H1 (cell line): ENCODE measurements at regions not wholly inside any gene's neighbourhood (a gene's known extent, or its start where the extent isn't known, plus 50 kb on each side); places are given as distances from the start of the nearest gene placed in this dataset.

Experiments used
- CTCF ChIA-PET: fragments of 300-600 bp; sonication (Branson Sonifier 250); formaldehyde crosslinking; loops from one replicate; lab custom pipeline; 2021; ENCODE audit not compliant: partially characterized antibody; lab: Charles Lee
- POLR2A ChIA-PET: fragments of 300-600 bp; sonication (Branson Sonifier 250); formaldehyde crosslinking; loops from one replicate; lab custom pipeline; 2021; ENCODE audit warnings: inconsistent platforms; ENCODE audit not compliant: partially characterized antibody; lab: Charles Lee
- DNase-seq, 2 experiments: peaks; one replicate each; pipeline versions ENCODE4 v3.0.0 to v3.0.0-alpha.2; 2010 to 2022; ENCODE audit warnings: low spot score in 2 of 2, low read depth in 1 of 2, mixed read lengths in 1 of 2
- FAIRE-seq: peaks from 2 replicates; lab custom pipeline; 2011; peaks lifted over from hg19 to GRCh38; lab: Jason Lieb, UNC
- H2AFZ ChIP-seq: 2 replicates; pipeline ENCODE4 v1.8.1; 2012; ENCODE audit warnings: low read length, inconsistent platforms
- H2AK5ac ChIP-seq: 2 replicates; pipeline ENCODE4 v1.6.1; 2013; ENCODE audit warnings: low read depth, low read length
- H2BK120ac ChIP-seq: replicated peaks from 2 replicates; pipeline ENCODE3; 2013; ENCODE audit warnings: low read depth, low read length, inconsistent platforms
- H2BK12ac ChIP-seq: 2 replicates; pipeline ENCODE4 v1.6.1; 2013; ENCODE audit warnings: low read depth, low read length
- H2BK15ac ChIP-seq: 2 replicates; pipeline ENCODE4 v1.6.1; 2013; ENCODE audit warnings: low read length
- H2BK20ac ChIP-seq: 2 replicates; pipeline ENCODE4 v1.6.1; 2013; ENCODE audit warnings: low read length
- H2BK5ac ChIP-seq: 2 replicates; pipeline ENCODE4 v1.6.1; 2013; ENCODE audit warnings: low read depth, low read length
- H3K14ac ChIP-seq: 2 replicates; pipeline ENCODE4 v1.6.1; 2013; ENCODE audit warnings: inconsistent platforms; ENCODE audit not compliant: insufficient read length
- H3K18ac ChIP-seq: 2 replicates; pipeline ENCODE4 v1.6.1; 2013; ENCODE audit warnings: low read length; ENCODE audit errors: extremely low read depth
- H3K23ac ChIP-seq: 2 replicates; pipeline ENCODE4 v1.6.1; 2013; ENCODE audit warnings: inconsistent platforms; ENCODE audit not compliant: insufficient read length
- H3K23me2 ChIP-seq: 2 replicates; pipeline ENCODE4 v1.6.1; 2013; ENCODE audit warnings: low read depth, low read length
- H3K27ac ChIP-seq: 2 replicates; pipeline ENCODE4 v1.6.1; 2011; ENCODE audit warnings: low read depth, low read length, inconsistent platforms
- H3K27me3 ChIP-seq, 4 experiments: replicated peaks in 1 of 4; 1 replicate in 1 of 4; 2 replicates in 3 of 4; pipeline versions ENCODE4 v1.6.1 to v1.8.1; 2011 to 2013; ENCODE audit warnings: low read length in 3 of 4, mild to moderate bottlenecking in 3 of 4, inconsistent platforms in 2 of 4, mixed read lengths in 2 of 4, moderate library complexity in 1 of 4; ENCODE audit not compliant: control insufficient read depth in 3 of 4, insufficient read depth in 3 of 4; ENCODE audit errors: extremely low read depth in 1 of 4
- H3K36me3 ChIP-seq, 4 experiments: 2 replicates each; pipeline versions ENCODE4 v1.6.1 to v1.8.1; 2011 to 2013; ENCODE audit warnings: mild to moderate bottlenecking in 4 of 4, low read length in 3 of 4, moderate library complexity in 2 of 4, control low read depth in 1 of 4, inconsistent platforms in 1 of 4; ENCODE audit not compliant: insufficient read depth in 4 of 4, control insufficient read depth in 2 of 4
- H3K4ac ChIP-seq: replicated peaks from 2 replicates; pipeline ENCODE3; 2013; ENCODE audit warnings: low read length, low read depth, mixed read lengths, inconsistent platforms; ENCODE audit not compliant: insufficient read length
- H3K4me1 ChIP-seq, 4 experiments: replicated peaks in 1 of 4; 1 replicate in 1 of 4; 2 replicates in 3 of 4; pipeline versions ENCODE4 v1.6.1 to v1.8.1; 2011 to 2013; ENCODE audit warnings: low read length in 3 of 4, inconsistent platforms in 2 of 4, mixed read lengths in 1 of 4; ENCODE audit not compliant: insufficient read depth in 4 of 4, control insufficient read depth in 3 of 4
- H3K4me2 ChIP-seq, 2 experiments: 2 replicates each; pipeline versions ENCODE4 v1.6.1 to v1.8.1; 2011 to 2013; ENCODE audit warnings: low read depth in 2 of 2, low read length in 2 of 2, control low read depth in 1 of 2, inconsistent platforms in 1 of 2, mild to moderate bottlenecking in 1 of 2; ENCODE audit not compliant: insufficient read depth in 1 of 2
- H3K4me3 ChIP-seq, 4 experiments: fragments of 200-600, 300-600 bp in 1 of 4; sonication (generic), shearing (Covaris generic), sonication (Bioruptor Twin) in 1 of 4; 2 replicates each; pipeline versions ENCODE4 v1.5.1 to v1.8.1; 2011 to 2016; ENCODE audit warnings: low read length in 4 of 4, low read depth in 3 of 4, control low read depth in 2 of 4, inconsistent platforms in 2 of 4, mild to moderate bottlenecking in 2 of 4, mixed read lengths in 1 of 4, moderate library complexity in 1 of 4; ENCODE audit not compliant: insufficient read depth in 2 of 4; ENCODE audit errors: extremely low read depth in 1 of 4
- H3K56ac ChIP-seq: replicated peaks from 2 replicates; pipeline ENCODE3; 2013; ENCODE audit warnings: low read depth, mild to moderate bottlenecking, mixed read lengths, low read length, inconsistent platforms; ENCODE audit not compliant: insufficient read length
- H3K79me1 ChIP-seq: 2 replicates; pipeline ENCODE4 v1.6.1; 2013; ENCODE audit warnings: low read depth, low read length, control low read depth
- H3K79me2 ChIP-seq, 2 experiments: 2 replicates each; pipeline versions ENCODE4 v1.6.1 to v1.8.1; 2012 to 2013; ENCODE audit warnings: low read length in 2 of 2, mild to moderate bottlenecking in 2 of 2, inconsistent platforms in 1 of 2; ENCODE audit not compliant: insufficient read depth in 2 of 2, control insufficient read depth in 1 of 2
- H3K9ac ChIP-seq, 4 experiments: replicated peaks in 1 of 4; 1 replicate in 1 of 4; 2 replicates in 3 of 4; pipeline versions ENCODE4 v1.6.1 to v1.8.1; 2011 to 2013; ENCODE audit warnings: low read depth in 3 of 4, low read length in 3 of 4, control low read depth in 2 of 4, mild to moderate bottlenecking in 2 of 4, moderate library complexity in 2 of 4, inconsistent platforms in 1 of 4; ENCODE audit errors: extremely low read depth in 1 of 4
- H3K9me3 ChIP-seq, 2 experiments: 2 replicates each; pipeline versions ENCODE4 v1.6.1 to v1.8.1; 2012 to 2013; ENCODE audit warnings: mild to moderate bottlenecking in 2 of 2, moderate library complexity in 2 of 2, control low read depth in 1 of 2, inconsistent platforms in 1 of 2, low read depth in 1 of 2, low read length in 1 of 2, mixed read lengths in 1 of 2; ENCODE audit not compliant: insufficient read depth in 2 of 2
- H4K20me1 ChIP-seq, 2 experiments: replicated peaks in 1 of 2; 2 replicates each; pipeline versions ENCODE3 to v1.8.1; 2011 to 2013; ENCODE audit warnings: inconsistent platforms in 2 of 2, low read length in 2 of 2, mild to moderate bottlenecking in 1 of 2; ENCODE audit not compliant: insufficient read depth in 2 of 2, control insufficient read depth in 1 of 2
- H4K5ac ChIP-seq: 2 replicates; pipeline ENCODE4 v1.6.1; 2013; ENCODE audit warnings: low read length, low read depth, mixed read lengths, inconsistent platforms; ENCODE audit not compliant: insufficient read length
- H4K8ac ChIP-seq: 2 replicates; pipeline ENCODE4 v1.8.0; 2013; ENCODE audit warnings: mild to moderate bottlenecking, moderate library complexity, low read length, inconsistent platforms; ENCODE audit not compliant: insufficient read depth; ENCODE audit errors: extremely low read depth
- H4K91ac ChIP-seq: replicated peaks from 2 replicates; pipeline ENCODE3; 2013; ENCODE audit warnings: low read length, mixed read lengths, inconsistent platforms; ENCODE audit not compliant: insufficient read length
- CEBPB ChIP-seq: IDR thresholded peaks from 2 replicates; pipeline ENCODE4 v1.6.1; 2012; ENCODE audit warnings: low read depth, low read length
- JUN ChIP-seq: IDR thresholded peaks from 2 replicates; pipeline ENCODE4 v1.6.1; 2011; ENCODE audit warnings: low read depth, mild to moderate bottlenecking, improper control_type of control experiment, low read length
- KDM1A ChIP-seq: fragments of 200-600, 300-600 bp; sonication (generic); IDR thresholded peaks from 2 replicates; pipeline ENCODE4 v1.7.1; 2016; ENCODE audit warnings: mild to moderate bottlenecking, low read length, borderline replicate concordance
- NANOG ChIP-seq: IDR thresholded peaks from 2 replicates; pipeline ENCODE4 v1.6.1; 2011; ENCODE audit warnings: low read length, low read depth, mild to moderate bottlenecking, inconsistent platforms; ENCODE audit not compliant: insufficient read depth, poor library complexity, severe bottlenecking
- POLR2A ChIP-seq, 2 experiments: IDR thresholded peaks; 1 replicate in 1 of 2; 2 replicates in 1 of 2; pipeline ENCODE4 v1.6.1; 2011; ENCODE audit warnings: low read depth in 2 of 2, low read length in 2 of 2, mild to moderate bottlenecking in 2 of 2; ENCODE audit errors: control extremely low read depth in 1 of 2
- RAD21 ChIP-seq, 2 experiments: IDR thresholded peaks in 1 of 2; conservative IDR thresholded peaks in 1 of 2; 2 replicates each; pipeline ENCODE4 v1.6.1; 2011; ENCODE audit warnings: low read depth in 2 of 2, low read length in 2 of 2, improper control_type of control experiment in 1 of 2, inconsistent platforms in 1 of 2, mild to moderate bottlenecking in 1 of 2, moderate library complexity in 1 of 2
- SUZ12 ChIP-seq: fragments of 200-600 bp; sonication (generic); IDR thresholded peaks from 2 replicates; pipeline ENCODE4 v1.6.1; 2012; ENCODE audit warnings: mild to moderate bottlenecking, inconsistent platforms, low read length, moderate library complexity, mixed read lengths
- WGBS, 2 experiments: shearing (Covaris generic) in 1 of 2; methylation state at CpG; one replicate each; pipeline versions ENCODE4 v1.1.6 to v1.1.7; 2013 to 2015; ENCODE audit warnings: low lambda C conversion rate in 2 of 2, mixed read lengths in 2 of 2, inconsistent platforms in 1 of 2, low coverage in 1 of 2, missing lambda C conversion rate in 1 of 2; ENCODE audit not compliant: insufficient replicate concordance in 2 of 2, insufficient coverage in 1 of 2, insufficient read length in 1 of 2; ENCODE audit errors: extremely low coverage in 1 of 2, missing lambda C conversion rate in 1 of 2; 5-methylcytosine and 5-hydroxymethylcytosine counted together
- TF ChIP-seq, protein P1 (sequence below): IDR thresholded peaks from 2 replicates; pipeline ENCODE4 v1.6.1; 2011; ENCODE audit warnings: low read length, improper control_type of control experiment

- no peak for FAIRE-seq
- no peak for TF ChIP-seq KDM1A
- TF ChIP-seq, protein P1, sequence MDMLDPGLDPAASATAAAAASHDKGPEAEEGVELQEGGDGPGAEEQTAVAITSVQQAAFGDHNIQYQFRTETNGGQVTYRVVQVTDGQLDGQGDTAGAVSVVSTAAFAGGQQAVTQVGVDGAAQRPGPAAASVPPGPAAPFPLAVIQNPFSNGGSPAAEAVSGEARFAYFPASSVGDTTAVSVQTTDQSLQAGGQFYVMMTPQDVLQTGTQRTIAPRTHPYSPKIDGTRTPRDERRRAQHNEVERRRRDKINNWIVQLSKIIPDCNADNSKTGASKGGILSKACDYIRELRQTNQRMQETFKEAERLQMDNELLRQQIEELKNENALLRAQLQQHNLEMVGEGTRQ = no peak
- TF ChIP-seq CEBPB = no peak
- TF ChIP-seq SUZ12 = no peak
- no peak for TF ChIP-seq NANOG
- no peak for TF ChIP-seq POLR2A (IDR thresholded peaks at IDR 0.05; ENCODE audit: control extremely low read depth in 1 of 2, low read depth in 2 of 2, low read length in 2 of 2)
- TF ChIP-seq JUN = no peak
- no peak for TF ChIP-seq RAD21 (IDR thresholded peaks at IDR 0.05 in 1 of 2, conservative IDR thresholded peaks at IDR 0.05 in 1 of 2; ENCODE audit: low read depth in 2 of 2, low read length in 2 of 2)
These were observed 1375.1 kb upstream of the LRRTM3 start for GRCh38 chr10:65550761-65551160.

More at GRCh38 chr10:65550761-65551160, 1375.1 kb upstream of the LRRTM3 start:
- Histone ChIP-seq H3K9ac (no peak overlapping the region), H4K91ac (no peak overlapping the region), H3K23me2 (no peaks in the 10 kb centered on the region), H3K79me1 (no peaks in the 10 kb centered on the region), H3K9me3 (no peaks in the 10 kb centered on the region), H3K4me1 (no peaks in the 10 kb centered on the region), H2AFZ (0 out of 2 replicates have a peak overlapping the region, but pooled peaks have one; percentile 4), H3K4me2 (no peak overlapping the region), H4K20me1 (no peaks in the 10 kb centered on the region), H3K14ac (no peak overlapping the region), H3K27me3 (no peaks in the 10 kb centered on the region), H2BK20ac (no peak overlapping the region), H3K18ac (no peak overlapping the region), H3K56ac (no peak overlapping the region), H3K27ac (no peak overlapping the region), H2BK12ac (no peak overlapping the region), H2BK120ac (no peak overlapping the region), H3K79me2 (no peaks in the 10 kb centered on the region), H3K4ac (no peak overlapping the region), H3K23ac (no peak overlapping the region), H2BK5ac (no peak overlapping the region), H3K36me3 (no peaks in the 10 kb centered on the region), H3K4me3 (no peak overlapping the region), H4K8ac (no peak overlapping the region), H2AK5ac (no peak overlapping the region), H4K5ac (no peak overlapping the region), H2BK15ac (no peak overlapping the region)
- POLR2A ChIA-PET = no interaction called here
- DNase-seq = no peak
- 95% methylated on average over 4 of the region's 4 CpGs; no CpG with 5 or more reads in 1 of the 2 experiments for WGBS, 2 experiments
- CTCF ChIA-PET = no interaction called here
